ENCODE measurements at regions not wholly inside any gene's neighbourhood (a gene's known extent, or its start where the extent isn't known, plus 50 kb on each side); places are given as distances from the start of the nearest gene placed in this dataset.

GRCh38 chr2:45125232-45125631, 116.0 kb upstream of the SIX2 start:
- TF ChIP-seq EZH2 (IDR thresholded peaks at IDR 0.05; ENCODE audit: borderline replicate concordance): no peak
- TF ChIP-seq, protein P1, sequence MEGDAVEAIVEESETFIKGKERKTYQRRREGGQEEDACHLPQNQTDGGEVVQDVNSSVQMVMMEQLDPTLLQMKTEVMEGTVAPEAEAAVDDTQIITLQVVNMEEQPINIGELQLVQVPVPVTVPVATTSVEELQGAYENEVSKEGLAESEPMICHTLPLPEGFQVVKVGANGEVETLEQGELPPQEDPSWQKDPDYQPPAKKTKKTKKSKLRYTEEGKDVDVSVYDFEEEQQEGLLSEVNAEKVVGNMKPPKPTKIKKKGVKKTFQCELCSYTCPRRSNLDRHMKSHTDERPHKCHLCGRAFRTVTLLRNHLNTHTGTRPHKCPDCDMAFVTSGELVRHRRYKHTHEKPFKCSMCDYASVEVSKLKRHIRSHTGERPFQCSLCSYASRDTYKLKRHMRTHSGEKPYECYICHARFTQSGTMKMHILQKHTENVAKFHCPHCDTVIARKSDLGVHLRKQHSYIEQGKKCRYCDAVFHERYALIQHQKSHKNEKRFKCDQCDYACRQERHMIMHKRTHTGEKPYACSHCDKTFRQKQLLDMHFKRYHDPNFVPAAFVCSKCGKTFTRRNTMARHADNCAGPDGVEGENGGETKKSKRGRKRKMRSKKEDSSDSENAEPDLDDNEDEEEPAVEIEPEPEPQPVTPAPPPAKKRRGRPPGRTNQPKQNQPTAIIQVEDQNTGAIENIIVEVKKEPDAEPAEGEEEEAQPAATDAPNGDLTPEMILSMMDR (IDR thresholded peaks at IDR 0.05; ENCODE audit: poor library complexity): no peak
